ENCODE measurements at regions not wholly inside any gene's neighbourhood (a gene's known extent, or its start where the extent isn't known, plus 50 kb on each side); places are given as distances from the start of the nearest gene placed in this dataset.

GRCh38 chr5:153136910-153137614 is 353.4 kb upstream of the GRIA1 start:
- no peak overlapping the region for H3K4me2 ChIP-seq
- no peaks in the 10 kb centered on the region for H3K36me3 ChIP-seq (ENCODE audit: insufficient read depth)
- H3K9ac ChIP-seq = no peak overlapping the region
- H3K27me3 ChIP-seq (ENCODE audit: insufficient read depth, low read depth) = no peaks in the 10 kb centered on the region
- H3K4me1 ChIP-seq (ENCODE audit: low read depth, poor library complexity, severe bottlenecking) = no peaks in the 10 kb centered on the region
- TF ChIP-seq CTCF (conservative IDR thresholded peaks at IDR 0.05; ENCODE audit: low read depth, low read length) = no peak
- H3K27ac ChIP-seq = no peak overlapping the region
- no peaks in the 10 kb centered on the region for H3K79me2 ChIP-seq (ENCODE audit: insufficient read depth, low read depth)
- no peak overlapping the region for H2AFZ ChIP-seq (ENCODE audit: low read depth)
- H4K20me1 ChIP-seq (ENCODE audit: insufficient read depth) = no peaks in the 10 kb centered on the region
- H3K4me3 ChIP-seq (IDR thresholded peaks at IDR 0.05; ENCODE audit: insufficient read depth, low read depth, low read length) = no peak overlapping the region

- H3K36me3 ChIP-seq (ENCODE audit: insufficient read depth) = no peaks in the 10 kb centered on the region
- H3K4me1 ChIP-seq (ENCODE audit: low read depth, poor library complexity, severe bottlenecking) = no peaks in the 10 kb centered on the region
- H4K20me1 ChIP-seq (ENCODE audit: insufficient read depth) = no peaks in the 10 kb centered on the region
- no peaks in the 10 kb centered on the region for H3K27me3 ChIP-seq (ENCODE audit: insufficient read depth, low read depth)
- no peak overlapping the region for H3K9ac ChIP-seq
- H3K4me2 ChIP-seq = no peak overlapping the region
- H3K4me3 ChIP-seq (IDR thresholded peaks at IDR 0.05; ENCODE audit: insufficient read depth, low read depth, low read length) = no peak overlapping the region
- H2AFZ ChIP-seq (ENCODE audit: low read depth) = no peak overlapping the region
- no peak overlapping the region for H3K27ac ChIP-seq
- no peaks in the 10 kb centered on the region for H3K79me2 ChIP-seq (ENCODE audit: insufficient read depth, low read depth)
- TF ChIP-seq CTCF (conservative IDR thresholded peaks at IDR 0.05; ENCODE audit: low read depth, low read length) = peak; percentile 68
Measured at GRCh38 chr5:153147891-153148623, 342.4 kb upstream of the GRIA1 start.

- no peak overlapping the region for H3K4me2 ChIP-seq
- no peaks in the 10 kb centered on the region for H3K79me2 ChIP-seq (ENCODE audit: insufficient read depth, low read depth)
- H2AFZ ChIP-seq (ENCODE audit: low read depth) = no peak overlapping the region
- H3K4me3 ChIP-seq (IDR thresholded peaks at IDR 0.05; ENCODE audit: insufficient read depth, low read depth, low read length) = no peak overlapping the region
- H3K4me1 ChIP-seq (ENCODE audit: low read depth, poor library complexity, severe bottlenecking) = no peaks in the 10 kb centered on the region
- TF ChIP-seq CTCF (conservative IDR thresholded peaks at IDR 0.05; ENCODE audit: low read depth, low read length) = peak; percentile 36; the same call in 1 of the 2 replicates
- H4K20me1 ChIP-seq (ENCODE audit: insufficient read depth) = no peaks in the 10 kb centered on the region
- H3K36me3 ChIP-seq (ENCODE audit: insufficient read depth) = no peaks in the 10 kb centered on the region
- no peaks in the 10 kb centered on the region for H3K27me3 ChIP-seq (ENCODE audit: insufficient read depth, low read depth)
- H3K27ac ChIP-seq = no peak overlapping the region
- no peak overlapping the region for H3K9ac ChIP-seq
Measured at GRCh38 chr5:153148624-153148976, 341.9 kb upstream of the GRIA1 start.

- Histone ChIP-seq H3K9ac (no peak overlapping the region), H3K4me2 (no peak overlapping the region), H4K20me1 (ENCODE audit: insufficient read depth) (no peaks in the 10 kb centered on the region), H3K4me3 (IDR thresholded peaks at IDR 0.05; ENCODE audit: insufficient read depth, low read depth, low read length) (no peak overlapping the region), H3K27me3 (ENCODE audit: insufficient read depth, low read depth) (no peaks in the 10 kb centered on the region), H2AFZ (ENCODE audit: low read depth) (no peak overlapping the region), H3K79me2 (ENCODE audit: insufficient read depth, low read depth) (no peaks in the 10 kb centered on the region), H3K27ac (no peak overlapping the region), H3K4me1 (ENCODE audit: low read depth, poor library complexity, severe bottlenecking) (no peaks in the 10 kb centered on the region), H3K36me3 (ENCODE audit: insufficient read depth) (no peaks in the 10 kb centered on the region)
- no peak for TF ChIP-seq CTCF (conservative IDR thresholded peaks at IDR 0.05; ENCODE audit: low read depth, low read length)
Measured at GRCh38 chr5:153151558-153151957, 338.9 kb upstream of the GRIA1 start.
